Thyroid gland (tissue), 4 donors: ENCODE measurements at regions not wholly inside any gene's neighbourhood (a gene's known extent, or its start where the extent isn't known, plus 50 kb on each side); places are given as distances from the start of the nearest gene placed in this dataset.

Source experiments
- DNase-seq, 2 donors: peaks; one replicate each; pipeline ENCODE4 v3.0.0-alpha.2; 2019
- H3K27ac ChIP-seq, 3 donors: fragments of 200-600 bp; sonication (generic); 1 replicate in 2 of 3; 2 replicates in 1 of 3; pipeline ENCODE4 v1.5.1; 2016 to 2019; ENCODE audit warnings: mild to moderate bottlenecking in 1 of 3, moderate library complexity in 1 of 3
- H3K27me3 ChIP-seq: fragments of 200-600 bp; sonication (generic); one replicate; pipeline ENCODE4 v1.5.1; 2019
- H3K36me3 ChIP-seq, 2 donors: fragments of 200-600 bp; sonication (generic); one replicate each; pipeline ENCODE4 v1.5.1; 2016 to 2019
- H3K4me1 ChIP-seq, 2 donors: fragments of 200-600 bp; sonication (generic); one replicate each; pipeline ENCODE4 v1.5.1; 2017 to 2019
- H3K4me3 ChIP-seq, 3 donors: fragments of 200-600 bp; sonication (generic); replicated peaks in 1 of 3; 1 replicate in 2 of 3; 2 replicates in 1 of 3; pipeline ENCODE4 v1.5.1; 2016; ENCODE audit warnings: mild to moderate bottlenecking in 1 of 3
- H3K9me3 ChIP-seq: fragments of 200-600 bp; sonication (generic); one replicate; pipeline ENCODE4 v1.5.1; 2017
- POLR2A ChIP-seq, 2 donors: fragments of 450-650 bp; IDR thresholded peaks; one replicate each; pipeline ENCODE4 v1.6.1; 2017; ENCODE audit warnings: antibody characterized with exemption in 2 of 2, mild to moderate bottlenecking in 2 of 2, moderate library complexity in 1 of 2
- WGBS, 2 donors: methylation state at CpG; one replicate each; pipeline ENCODE4 v1.1.5; 2017; 5-methylcytosine and 5-hydroxymethylcytosine counted together
- intact Hi-C: fragments of 100-400 bp; cut with DNase I; formaldehyde crosslinking; loops from one replicate; pipeline ENCODE4 v1.15.1; 2023
- TF ChIP-seq, protein P1 (sequence below), 6 experiments: fragments of 200-600 bp in 3 of 6; fragments of 450-650 bp in 3 of 6; sonication (generic) in 3 of 6; IDR thresholded peaks; one replicate each; pipeline ENCODE4 v1.5.1; 2016 to 2019; ENCODE audit warnings: antibody characterized with exemption in 6 of 6, mild to moderate bottlenecking in 2 of 6, inconsistent platforms in 1 of 6, moderate library complexity in 1 of 6

GRCh38 chr1:47554082-47554481, 116.2 kb downstream of the FOXD2 start:
- H3K27ac ChIP-seq: no peak overlapping the region
- no peaks in the 10 kb centered on the region for H3K36me3 ChIP-seq
- 96 to 97% methylated on average over 4 of the region's 5 CpGs for WGBS, 2 donors
- no peaks in the 10 kb centered on the region for H3K27me3 ChIP-seq
- intact Hi-C loops: no loop called here
- no peak overlapping the region for H3K4me3 ChIP-seq
- no peaks in the 10 kb centered on the region for H3K9me3 ChIP-seq
- TF ChIP-seq, protein P1, sequence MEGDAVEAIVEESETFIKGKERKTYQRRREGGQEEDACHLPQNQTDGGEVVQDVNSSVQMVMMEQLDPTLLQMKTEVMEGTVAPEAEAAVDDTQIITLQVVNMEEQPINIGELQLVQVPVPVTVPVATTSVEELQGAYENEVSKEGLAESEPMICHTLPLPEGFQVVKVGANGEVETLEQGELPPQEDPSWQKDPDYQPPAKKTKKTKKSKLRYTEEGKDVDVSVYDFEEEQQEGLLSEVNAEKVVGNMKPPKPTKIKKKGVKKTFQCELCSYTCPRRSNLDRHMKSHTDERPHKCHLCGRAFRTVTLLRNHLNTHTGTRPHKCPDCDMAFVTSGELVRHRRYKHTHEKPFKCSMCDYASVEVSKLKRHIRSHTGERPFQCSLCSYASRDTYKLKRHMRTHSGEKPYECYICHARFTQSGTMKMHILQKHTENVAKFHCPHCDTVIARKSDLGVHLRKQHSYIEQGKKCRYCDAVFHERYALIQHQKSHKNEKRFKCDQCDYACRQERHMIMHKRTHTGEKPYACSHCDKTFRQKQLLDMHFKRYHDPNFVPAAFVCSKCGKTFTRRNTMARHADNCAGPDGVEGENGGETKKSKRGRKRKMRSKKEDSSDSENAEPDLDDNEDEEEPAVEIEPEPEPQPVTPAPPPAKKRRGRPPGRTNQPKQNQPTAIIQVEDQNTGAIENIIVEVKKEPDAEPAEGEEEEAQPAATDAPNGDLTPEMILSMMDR (IDR thresholded peaks at IDR 0.05): no peak
- no peak for TF ChIP-seq POLR2A (IDR thresholded peaks at IDR 0.05)
- no peak for DNase-seq
- peaks cover 21 to 53% of the 10 kb centered on the region in 2 donors for H3K4me1 ChIP-seq

DNA sequence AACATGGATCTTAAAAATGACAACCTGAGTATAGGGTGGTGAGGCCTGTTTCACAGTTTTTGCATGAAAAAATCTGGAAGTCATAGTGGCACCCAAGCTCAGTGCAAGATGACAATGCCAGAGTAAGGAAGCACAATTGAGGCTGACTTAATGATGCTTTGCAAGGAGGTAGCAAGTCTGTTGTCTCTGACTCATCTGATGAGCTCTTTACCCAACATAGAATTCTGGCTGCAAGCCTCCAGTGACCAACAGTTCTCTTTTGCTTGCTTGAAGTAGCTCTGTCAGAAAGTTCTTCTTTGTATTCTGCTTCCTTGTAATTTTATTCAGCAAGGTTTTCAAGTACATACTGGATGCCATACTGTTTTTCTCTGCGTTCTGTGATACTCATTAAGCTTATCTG, 117.1 kb downstream of the FOXD2 start:
- Histone ChIP-seq H3K36me3 (no peaks in the 10 kb centered on the region), H3K4me3 (no peak overlapping the region), H3K27ac (no peak overlapping the region), H3K4me1 (peaks cover 21 to 55% of the 10 kb centered on the region in 2 donors), H3K27me3 (no peaks in the 10 kb centered on the region), H3K9me3 (no peaks in the 10 kb centered on the region)
- TF ChIP-seq POLR2A (IDR thresholded peaks at IDR 0.05): no peak
- TF ChIP-seq, protein P1 (IDR thresholded peaks at IDR 0.05): no peak
- no peak for DNase-seq
- intact Hi-C loops: no loop called here
- WGBS, 2 donors: 91 to 94% methylated on average over 1 of the region's 1 CpG

DNA sequence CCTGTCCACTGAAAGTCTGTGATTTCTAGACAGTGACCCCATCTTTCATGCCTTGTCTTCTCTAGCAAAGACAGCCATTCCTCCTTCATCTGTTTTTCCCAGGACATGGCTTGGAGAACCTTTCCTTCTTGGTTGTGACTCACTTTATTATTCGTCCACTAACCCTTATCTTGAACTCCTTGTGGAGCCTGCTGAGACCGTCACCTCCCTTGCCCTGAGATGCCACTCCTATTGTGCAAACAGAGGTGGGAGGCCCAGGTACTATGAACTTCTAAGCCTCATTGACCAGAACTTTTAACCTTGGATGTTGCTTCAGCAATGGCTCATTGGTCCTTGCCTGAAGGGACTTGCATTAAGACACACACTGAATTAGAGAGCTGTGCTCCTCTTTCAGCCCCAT, 117.5 kb downstream of the FOXD2 start:
- Histone ChIP-seq H3K4me3 (no peak overlapping the region), H3K36me3 (no peaks in the 10 kb centered on the region), H3K27ac (no peak overlapping the region), H3K4me1 (peaks cover 21 to 55% of the 10 kb centered on the region in 2 donors), H3K27me3 (no peaks in the 10 kb centered on the region), H3K9me3 (no peaks in the 10 kb centered on the region)
- TF ChIP-seq, protein P1 (IDR thresholded peaks at IDR 0.05): no peak
- no peak for TF ChIP-seq POLR2A (IDR thresholded peaks at IDR 0.05)
- 59 to 65% methylated on average over 2 of the region's 2 CpGs for whole genome bisulfite sequencing, 2 donors
- intact Hi-C loops: no loop called here
- no peak for DNase-seq

- DNase-seq: peak; percentile 12 to 16
- TF ChIP-seq POLR2A (IDR thresholded peaks at IDR 0.05): no peak
- TF ChIP-seq, protein P1 (IDR thresholded peaks at IDR 0.05): no peak
Observed at GRCh38 chr1:47555841-47556560, 118.2 kb downstream of the FOXD2 start.

GRCh38 chr1:47557066-47557465, 119.2 kb downstream of the FOXD2 start:
- no peak for TF ChIP-seq POLR2A (IDR thresholded peaks at IDR 0.05)
- TF ChIP-seq, protein P1 (IDR thresholded peaks at IDR 0.05): no peak
- 40 to 46% methylated on average over 4 of the region's 4 CpGs for WGBS, 2 donors
- no peak for DNase-seq
- Histone ChIP-seq H3K27me3 (no peaks in the 10 kb centered on the region), H3K4me1 (peaks cover 7 to 37% of the 10 kb centered on the region in 2 donors), H3K27ac (no peak overlapping the region), H3K4me3 (no peak overlapping the region), H3K36me3 (no peaks in the 10 kb centered on the region), H3K9me3 (no peaks in the 10 kb centered on the region)
- intact Hi-C loops: no loop called here

More at GRCh38 chr1:47555841-47556560, 118.2 kb downstream of the FOXD2 start:
- H3K4me1 ChIP-seq: peaks cover 18 to 48% of the 10 kb centered on the region in 2 donors
- intact Hi-C loops: no loop called here
- H3K4me3 ChIP-seq: no peak overlapping the region
- H3K27ac ChIP-seq: no peak overlapping the region
- no peaks in the 10 kb centered on the region for H3K27me3 ChIP-seq
- no peaks in the 10 kb centered on the region for H3K36me3 ChIP-seq
- 52 to 62% methylated on average over 13 to 18 of the region's 24 CpGs for WGBS, 2 donors
- H3K9me3 ChIP-seq: no peaks in the 10 kb centered on the region
